Testis (tissue), 2 donors: ENCODE measurements at regions not wholly inside any gene's neighbourhood (a gene's known extent, or its start where the extent isn't known, plus 50 kb on each side); places are given as distances from the start of the nearest gene placed in this dataset.

Source experiments
- CTCF ChIP-seq, 3 experiments: fragments of 450-650 bp in 2 of 3; fragments of 200-600 bp in 1 of 3; sonication (generic) in 1 of 3; IDR thresholded peaks; one replicate each; pipeline ENCODE4 v1.5.1; 2016 to 2019; ENCODE audit warnings: antibody characterized with exemption in 3 of 3, mild to moderate bottlenecking in 2 of 3, moderate library complexity in 1 of 3
- POLR2A ChIP-seq: fragments of 450-650 bp; IDR thresholded peaks from one replicate; pipeline ENCODE4 v1.6.1; 2017; ENCODE audit warnings: antibody characterized with exemption, mild to moderate bottlenecking, moderate library complexity

DNA sequence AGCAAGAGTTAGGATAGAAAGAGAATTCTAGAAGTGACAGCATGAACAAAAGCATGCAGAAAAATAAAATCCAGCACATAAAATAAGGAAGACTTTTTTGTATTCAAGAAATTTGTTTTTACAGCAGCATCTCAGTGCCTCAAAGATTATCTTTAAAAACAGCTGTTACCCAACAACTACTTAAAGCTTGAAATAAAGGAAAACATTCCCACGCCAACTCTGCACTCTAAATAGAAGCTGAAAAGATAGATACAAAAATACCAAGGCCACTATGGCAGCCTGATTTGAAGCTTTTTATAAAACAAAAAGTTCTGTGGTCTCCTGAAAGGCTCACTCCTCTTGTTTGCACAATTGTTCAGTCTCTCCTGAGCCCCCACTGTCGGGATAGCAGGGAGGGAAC lies 83.6 kb upstream of the LRRC55 start:
- TF ChIP-seq CTCF (IDR thresholded peaks at IDR 0.05), result no peak
- TF ChIP-seq POLR2A, result no peak
